ENCODE measurements at regions not wholly inside any gene's neighbourhood (a gene's known extent, or its start where the extent isn't known, plus 50 kb on each side); places are given as distances from the start of the nearest gene placed in this dataset.

DNA sequence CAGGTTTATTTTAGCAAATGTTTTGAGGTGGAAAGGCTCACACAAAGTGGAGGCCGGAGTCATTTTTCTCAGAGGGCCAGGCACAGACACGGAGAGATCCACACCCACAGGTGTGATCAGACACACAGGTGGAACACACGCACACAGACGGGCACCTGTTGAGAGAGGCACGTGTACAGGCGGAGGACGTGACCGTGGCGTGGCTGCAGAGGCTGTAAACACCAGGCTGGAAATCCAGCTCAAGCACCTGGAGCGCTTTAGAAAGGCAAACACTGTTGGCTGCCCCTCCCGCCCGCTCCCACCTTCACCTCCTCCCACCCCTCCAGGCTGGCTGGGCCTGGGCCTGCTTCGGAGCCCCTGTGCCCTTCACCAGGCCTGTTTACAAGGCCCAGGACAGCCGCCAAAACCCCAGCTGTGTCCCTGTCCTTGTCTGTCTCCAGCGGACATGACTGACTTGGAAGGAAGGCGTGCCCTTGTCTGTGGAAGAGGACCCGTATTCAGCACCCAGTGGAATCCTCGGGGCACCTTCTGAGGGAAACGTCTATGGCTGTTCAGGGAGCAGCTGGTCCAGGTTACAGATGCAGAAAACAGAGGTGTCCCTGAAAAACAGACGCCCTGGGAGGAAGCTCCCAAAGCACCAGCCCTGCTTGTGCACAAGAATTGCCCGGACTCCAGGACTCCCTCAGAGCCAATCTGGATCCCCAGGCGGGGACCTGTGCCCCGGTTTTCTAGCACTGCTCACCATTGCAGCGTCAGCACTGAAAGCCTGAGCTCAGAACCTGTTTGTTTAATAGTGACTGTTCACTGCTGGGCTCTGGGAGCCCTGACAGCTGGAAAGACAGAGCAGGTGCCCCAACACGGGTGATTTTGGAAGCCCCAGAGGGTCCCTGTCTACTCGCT lies 134.3 kb upstream of the HAAO start:
- TF ChIP-seq NFXL1 (IDR thresholded peaks at IDR 0.05; ENCODE audit: borderline replicate concordance): no peak
- TF ChIP-seq, protein P1, sequence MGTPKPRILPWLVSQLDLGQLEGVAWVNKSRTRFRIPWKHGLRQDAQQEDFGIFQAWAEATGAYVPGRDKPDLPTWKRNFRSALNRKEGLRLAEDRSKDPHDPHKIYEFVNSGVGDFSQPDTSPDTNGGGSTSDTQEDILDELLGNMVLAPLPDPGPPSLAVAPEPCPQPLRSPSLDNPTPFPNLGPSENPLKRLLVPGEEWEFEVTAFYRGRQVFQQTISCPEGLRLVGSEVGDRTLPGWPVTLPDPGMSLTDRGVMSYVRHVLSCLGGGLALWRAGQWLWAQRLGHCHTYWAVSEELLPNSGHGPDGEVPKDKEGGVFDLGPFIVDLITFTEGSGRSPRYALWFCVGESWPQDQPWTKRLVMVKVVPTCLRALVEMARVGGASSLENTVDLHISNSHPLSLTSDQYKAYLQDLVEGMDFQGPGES (IDR thresholded peaks at IDR 0.05): no peak
- TF ChIP-seq MLLT1 (IDR thresholded peaks at IDR 0.05): no peak
- TF ChIP-seq MAX (IDR thresholded peaks at IDR 0.05; ENCODE audit: low read depth, low read length): no peak
- TF ChIP-seq, protein P2, sequence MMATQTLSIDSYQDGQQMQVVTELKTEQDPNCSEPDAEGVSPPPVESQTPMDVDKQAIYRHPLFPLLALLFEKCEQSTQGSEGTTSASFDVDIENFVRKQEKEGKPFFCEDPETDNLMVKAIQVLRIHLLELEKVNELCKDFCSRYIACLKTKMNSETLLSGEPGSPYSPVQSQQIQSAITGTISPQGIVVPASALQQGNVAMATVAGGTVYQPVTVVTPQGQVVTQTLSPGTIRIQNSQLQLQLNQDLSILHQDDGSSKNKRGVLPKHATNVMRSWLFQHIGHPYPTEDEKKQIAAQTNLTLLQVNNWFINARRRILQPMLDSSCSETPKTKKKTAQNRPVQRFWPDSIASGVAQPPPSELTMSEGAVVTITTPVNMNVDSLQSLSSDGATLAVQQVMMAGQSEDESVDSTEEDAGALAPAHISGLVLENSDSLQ (IDR thresholded peaks at IDR 0.05): no peak
- TF ChIP-seq BCLAF1 (IDR thresholded peaks at IDR 0.05): no peak
- no peak for TF ChIP-seq RBBP5 (conservative IDR thresholded peaks at IDR 0.05)
- no peak for TF ChIP-seq PAX5 (IDR thresholded peaks at IDR 0.05; ENCODE audit: borderline replicate concordance, low read depth, low read length)
- ChIA-PET SMC1A (ENCODE audit: uncharacterized antibody, unreplicated experiment) (no interaction called here), RAD21 (ENCODE audit: unreplicated experiment) (no interaction called here), POLR2A (no interaction called here), CTCF (interaction anchor here (0.8 kb wide), 1 partner anchor 67 kb away, joined by 3 read pairs; no protein-coding TSS in a partner anchor)
- H3K36me3 ChIP-seq (ENCODE audit: control insufficient read depth in 2 of 2, insufficient read depth in 2 of 2, low read length in 1 of 2): no peaks in the 10 kb centered on the region
- no TSS peak for BruUV-seq (replicated peaks)
- intact Hi-C loops (cut with micrococcal nuclease; ENCODE audit: unreplicated experiment) (no loop called here), in situ Hi-C loops (cut with MboI) (no loop called here)
- no peak overlapping the region for H3K4me3 ChIP-seq
- FAIRE-seq (no peak), DNase-seq (ENCODE audit: low read depth, low spot score) (no peak), ATAC-seq (no peak)
- H3K9ac ChIP-seq (ENCODE audit: control insufficient read depth, insufficient read depth, low read length): no peak overlapping the region
- H3K9me3 ChIP-seq (replicated peaks; ENCODE audit: control insufficient read depth, insufficient read depth, low read length): no peaks in the 10 kb centered on the region
- H3K79me2 ChIP-seq (ENCODE audit: control insufficient read depth, insufficient read depth, low read length): no peaks in the 10 kb centered on the region
- no peaks in the 10 kb centered on the region for H3K4me1 ChIP-seq (ENCODE audit: control insufficient read depth, insufficient read depth, low read length)
- 39% methylated on average over 22 of the region's 26 CpGs for WGBS (ENCODE audit: insufficient coverage, insufficient replicate concordance, low lambda C conversion rate, missing lambda C conversion rate)
- no peaks in the 10 kb centered on the region for H3K27me3 ChIP-seq (replicated peaks in 1 of 2; ENCODE audit: control insufficient read depth in 2 of 2, insufficient read depth in 2 of 2, low read length in 1 of 2)
- no peak overlapping the region for H3K27ac ChIP-seq (ENCODE audit: control insufficient read depth, insufficient read depth)
- no peaks in the 10 kb centered on the region for H4K20me1 ChIP-seq (ENCODE audit: control insufficient read depth, insufficient read depth)
- no peak overlapping the region for H3K4me2 ChIP-seq (ENCODE audit: control insufficient read depth, insufficient read depth)
- no peak overlapping the region for H2AFZ ChIP-seq (ENCODE audit: control insufficient read depth, low read depth, low read length)
